ENCODE measurements at regions not wholly inside any gene's neighbourhood (a gene's known extent, or its start where the extent isn't known, plus 50 kb on each side); places are given as distances from the start of the nearest gene placed in this dataset.

- TF ChIP-seq POLR2A (IDR thresholded peaks at IDR 0.05) (no peak), CTCF (IDR thresholded peaks at IDR 0.05) (no peak), POLR2AphosphoS5 (IDR thresholded peaks at IDR 0.05) (no peak)
- H3K4me1 ChIP-seq (replicated peaks) = no peaks in the 10 kb centered on the region
- H3K36me3 ChIP-seq = no peaks in the 10 kb centered on the region
- no peak for DNase-seq (ENCODE audit: low spot score)
- intact Hi-C loops (cut with DNase I) = no loop called here
- no peak overlapping the region for H3K27ac ChIP-seq
- H3K4me3 ChIP-seq = no peak overlapping the region
- WGBS = 58% methylated on average over 2 of the region's 2 CpGs
- no peaks in the 10 kb centered on the region for H3K9me3 ChIP-seq
- no peaks in the 10 kb centered on the region for H3K27me3 ChIP-seq (replicated peaks; ENCODE audit: insufficient read depth)
Measured at GRCh38 chr5:8322484-8322883, 453.5 kb downstream of the MTRR start.

- no peaks in the 10 kb centered on the region for H3K36me3 ChIP-seq
- H3K4me1 ChIP-seq (replicated peaks) = no peaks in the 10 kb centered on the region
- TF ChIP-seq CTCF (IDR thresholded peaks at IDR 0.05) = no peak
- no peak for TF ChIP-seq POLR2AphosphoS5 (IDR thresholded peaks at IDR 0.05)
- no peak for TF ChIP-seq POLR2A (IDR thresholded peaks at IDR 0.05)
- H3K9me3 ChIP-seq = no peaks in the 10 kb centered on the region
- H3K4me3 ChIP-seq = no peak overlapping the region
- no peak for DNase-seq (ENCODE audit: low spot score)
- H3K27me3 ChIP-seq (replicated peaks; ENCODE audit: insufficient read depth) = no peaks in the 10 kb centered on the region
- no peak overlapping the region for H3K27ac ChIP-seq
- 64% methylated on average over 4 of the region's 4 CpGs for WGBS
- intact Hi-C loops (cut with DNase I) = no loop called here
Measured at GRCh38 chr5:8327016-8327415, 458.1 kb downstream of the MTRR start.

- no peak for DNase-seq (ENCODE audit: low spot score)
- TF ChIP-seq CTCF (IDR thresholded peaks at IDR 0.05) = no peak
- TF ChIP-seq POLR2A (IDR thresholded peaks at IDR 0.05) = no peak
- no peak for TF ChIP-seq POLR2AphosphoS5 (IDR thresholded peaks at IDR 0.05)
- H3K27me3 ChIP-seq (replicated peaks; ENCODE audit: insufficient read depth) = no peaks in the 10 kb centered on the region
- no peaks in the 10 kb centered on the region for H3K36me3 ChIP-seq
- H3K27ac ChIP-seq = no peak overlapping the region
- no peak overlapping the region for H3K4me3 ChIP-seq
- 87% methylated on average over 5 of the region's 5 CpGs for WGBS
- no peaks in the 10 kb centered on the region for H3K4me1 ChIP-seq (replicated peaks)
- intact Hi-C loops (cut with DNase I) = no loop called here
- H3K9me3 ChIP-seq = no peaks in the 10 kb centered on the region
Measured at GRCh38 chr5:8329773-8330172, 460.8 kb downstream of the MTRR start.

- no peaks in the 10 kb centered on the region for H3K9me3 ChIP-seq
- no peak for DNase-seq (ENCODE audit: low spot score)
- H3K27me3 ChIP-seq (replicated peaks; ENCODE audit: insufficient read depth) = no peaks in the 10 kb centered on the region
- H3K4me3 ChIP-seq = no peak overlapping the region
- TF ChIP-seq CTCF (IDR thresholded peaks at IDR 0.05) = no peak
- TF ChIP-seq POLR2A (IDR thresholded peaks at IDR 0.05) = no peak
- no peak for TF ChIP-seq POLR2AphosphoS5 (IDR thresholded peaks at IDR 0.05)
- H3K4me1 ChIP-seq (replicated peaks) = no peaks in the 10 kb centered on the region
- intact Hi-C loops (cut with DNase I) = no loop called here
- no peak overlapping the region for H3K27ac ChIP-seq
- 90% methylated on average over 11 of the region's 11 CpGs for WGBS
- H3K36me3 ChIP-seq = no peaks in the 10 kb centered on the region
Measured at GRCh38 chr5:8332666-8333445, 463.9 kb downstream of the MTRR start.

GRCh38 chr5:8333485-8333884 is 464.5 kb downstream of the MTRR start:
- H3K36me3 ChIP-seq = no peaks in the 10 kb centered on the region
- WGBS = 20% methylated on average over 5 of the region's 5 CpGs
- H3K27me3 ChIP-seq (replicated peaks; ENCODE audit: insufficient read depth) = no peaks in the 10 kb centered on the region
- intact Hi-C loops (cut with DNase I) = no loop called here
- no peaks in the 10 kb centered on the region for H3K4me1 ChIP-seq (replicated peaks)
- no peak overlapping the region for H3K27ac ChIP-seq
- DNase-seq (ENCODE audit: low spot score) = no peak
- H3K4me3 ChIP-seq = no peak overlapping the region
- TF ChIP-seq CTCF (IDR thresholded peaks at IDR 0.05) (no peak), POLR2AphosphoS5 (IDR thresholded peaks at IDR 0.05) (no peak), POLR2A (IDR thresholded peaks at IDR 0.05) (no peak)
- no peaks in the 10 kb centered on the region for H3K9me3 ChIP-seq
